Neural crest cell (in vitro differentiated cells): ENCODE measurements at regions not wholly inside any gene's neighbourhood (a gene's known extent, or its start where the extent isn't known, plus 50 kb on each side); places are given as distances from the start of the nearest gene placed in this dataset.
A peak's percentile ranks its signal among the peaks of the same experiment; 100 is the strongest.

Experiments
- DNase-seq: peaks from one replicate; pipeline ENCODE4 v3.0.0; 2021; ENCODE audit warnings: low read depth, mixed read lengths, low spot score
- H3K27ac Mint-ChIP-seq: one replicate; pipeline ENCODE4 v1.8.0; 2021; ENCODE audit warnings: mild to moderate bottlenecking, mixed read lengths; ENCODE audit not compliant: unreplicated experiment
- H3K27me3 Mint-ChIP-seq: 2 replicates; pipeline ENCODE4 v1.8.0; 2021; ENCODE audit warnings: low read depth, mild to moderate bottlenecking, mixed read lengths
- H3K36me3 Mint-ChIP-seq: 2 replicates; pipeline ENCODE4 v1.8.0; 2021; ENCODE audit warnings: low read depth, mild to moderate bottlenecking, mixed read lengths
- H3K4me1 Mint-ChIP-seq: 2 replicates; pipeline ENCODE4 v1.8.0; 2021; ENCODE audit warnings: mixed read lengths
- H3K4me3 Mint-ChIP-seq: one replicate; pipeline ENCODE4 v1.8.0; 2021; ENCODE audit warnings: mild to moderate bottlenecking, mixed read lengths
- H3K9me3 Mint-ChIP-seq: 2 replicates; pipeline ENCODE4 v1.8.0; 2021; ENCODE audit warnings: mixed read lengths
- CTCF ChIP-seq: fragments of 200-600 bp; sonication (generic); conservative IDR thresholded peaks from 2 replicates; pipeline ENCODE4 v1.5.0; 2021; ENCODE audit warnings: antibody characterized with exemption, mild to moderate bottlenecking

GRCh38 chr10:75319274-75319673 lies 82.3 kb downstream of the ZNF503 start:
- Mint-ChIP-seq H3K4me3 (no peak overlapping the region), H3K27me3 (peaks cover 3% of the 10 kb centered on the region), H3K9me3 (peaks cover 9% of the 10 kb centered on the region), H3K36me3 (no peaks in the 10 kb centered on the region), H3K4me1 (peaks cover 5% of the 10 kb centered on the region), H3K27ac (no peak overlapping the region)
- no peak for DNase-seq
- peak; percentile 26 for TF ChIP-seq CTCF

DNA sequence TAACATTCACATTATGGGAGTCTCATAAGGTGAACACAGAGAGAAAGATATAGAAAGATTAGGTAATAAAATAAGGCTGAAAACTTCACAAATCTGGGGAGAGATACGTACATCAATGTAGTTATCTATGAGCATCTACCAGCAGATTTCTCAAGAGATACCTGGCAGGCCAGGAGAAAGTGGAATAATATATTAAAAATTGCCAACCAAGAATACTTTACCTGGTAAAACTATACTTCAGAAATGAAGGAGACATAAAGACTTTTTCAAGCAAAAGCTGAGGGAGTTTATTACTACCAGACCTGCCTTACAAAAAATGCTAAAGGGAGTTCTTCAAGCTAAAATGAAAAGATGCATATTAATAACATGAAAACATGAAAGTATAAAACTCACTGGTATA lies 78.8 kb upstream of the COMTD1 start:
- DNase-seq, result no peak
- no peak for TF ChIP-seq CTCF
- Mint-ChIP-seq H3K4me1 (no peaks in the 10 kb centered on the region), H3K4me3 (no peak overlapping the region), H3K36me3 (no peaks in the 10 kb centered on the region), H3K27ac (no peak overlapping the region), H3K27me3 (peaks cover 2% of the 10 kb centered on the region), H3K9me3 (peaks cover 12% of the 10 kb centered on the region)

GRCh38 chr10:75312440-75312839 lies 76.7 kb upstream of the COMTD1 start:
- H3K27me3 Mint-ChIP-seq, result peaks cover 2% of the 10 kb centered on the region
- no peak for TF ChIP-seq CTCF
- H3K27ac Mint-ChIP-seq, result no peak overlapping the region
- no peaks in the 10 kb centered on the region for H3K36me3 Mint-ChIP-seq
- H3K9me3 Mint-ChIP-seq, result peaks cover 13% of the 10 kb centered on the region
- H3K4me1 Mint-ChIP-seq, result no peaks in the 10 kb centered on the region
- no peak overlapping the region for H3K4me3 Mint-ChIP-seq
- DNase-seq, result no peak

DNA sequence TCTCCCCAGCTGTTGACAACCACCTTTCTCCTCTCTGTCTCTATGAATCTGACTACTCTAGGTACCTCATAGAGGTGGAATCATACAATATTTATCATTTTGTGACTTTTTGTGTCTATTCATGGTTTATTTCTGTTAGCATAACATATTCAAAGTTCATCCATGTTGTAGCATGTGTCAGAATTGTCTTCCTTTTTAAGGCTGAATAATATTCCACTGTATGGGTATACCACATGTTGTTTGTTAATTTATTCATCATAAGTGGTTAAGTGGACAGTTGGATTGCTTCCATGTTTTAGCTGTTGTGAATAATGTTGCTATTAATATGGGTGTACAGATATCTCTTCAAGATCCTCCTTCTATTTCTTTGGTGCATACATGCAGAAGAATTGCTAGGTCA lies 69.9 kb upstream of the COMTD1 start:
- Mint-ChIP-seq H3K27ac (no peak overlapping the region), H3K4me1 (no peaks in the 10 kb centered on the region), H3K9me3 (peaks cover 27% of the 10 kb centered on the region), H3K27me3 (no peaks in the 10 kb centered on the region), H3K36me3 (peaks cover 6% of the 10 kb centered on the region), H3K4me3 (no peak overlapping the region)
- TF ChIP-seq CTCF, result no peak
- no peak for DNase-seq

- Mint-ChIP-seq H3K27me3 (no peaks in the 10 kb centered on the region), H3K4me1 (no peaks in the 10 kb centered on the region), H3K27ac (no peak overlapping the region), H3K36me3 (peaks cover 6% of the 10 kb centered on the region), H3K4me3 (no peak overlapping the region), H3K9me3 (peaks cover 29% of the 10 kb centered on the region)
- no peak for DNase-seq
- no peak for TF ChIP-seq CTCF
Observed at GRCh38 chr10:75304741-75305390, 69.1 kb upstream of the COMTD1 start.
